HL-60 (cell line): ENCODE measurements at regions not wholly inside any gene's neighbourhood (a gene's known extent, or its start where the extent isn't known, plus 50 kb on each side); places are given as distances from the start of the nearest gene placed in this dataset.
"Not testable (repeated sequence)": the region's sequence is repeated elsewhere in the genome, so short reads cannot be mapped to it uniquely, and the experiment has no call there.

ENCODE experiments used
- DNase-seq, 2 experiments: peaks; one replicate each; pipeline ENCODE4 v3.0.0-alpha.2; 2010 to 2020; ENCODE audit warnings: low read depth in 1 of 2, low spot score in 1 of 2
- H3K27ac ChIP-seq: fragments of 250-450 bp; sonication (Bioruptor Pico); replicated peaks from 2 replicates; pipeline ENCODE4 v1.5.1; 2020; ENCODE audit warnings: mild to moderate bottlenecking, moderate library complexity
- H3K27me3 ChIP-seq: fragments of 250-450 bp; sonication (Bioruptor Pico); 2 replicates; pipeline ENCODE4 v1.5.1; 2021; ENCODE audit warnings: mild to moderate bottlenecking, moderate library complexity; ENCODE audit not compliant: insufficient read depth, poor library complexity, severe bottlenecking
- H3K4me3 ChIP-seq: replicated peaks from 2 replicates; pipeline ENCODE4 v1.5.1; 2011; ENCODE audit warnings: mild to moderate bottlenecking, control low read depth, low read length; ENCODE audit not compliant: insufficient read depth
- GABPA ChIP-seq: IDR thresholded peaks from 2 replicates; pipeline ENCODE4 v1.6.1; 2012; ENCODE audit warnings: low read depth
- POLR2AphosphoS5 ChIP-seq: IDR thresholded peaks from 2 replicates; pipeline ENCODE4 v1.6.1; 2012; ENCODE audit warnings: low read depth
- SPI1 ChIP-seq: IDR thresholded peaks from 2 replicates; pipeline ENCODE4 v1.6.1; 2012; ENCODE audit warnings: low read depth, mild to moderate bottlenecking, borderline replicate concordance
- TF ChIP-seq, protein P1 (sequence below): IDR thresholded peaks from 2 replicates; pipeline ENCODE4 v1.6.1; 2012; ENCODE audit warnings: low read depth; ENCODE audit not compliant: insufficient replicate concordance
- TF ChIP-seq, protein P2 (sequence below): IDR thresholded peaks from one replicate; pipeline ENCODE4 v1.5.1; 2011; ENCODE audit warnings: low read length, control low read depth, inconsistent platforms; ENCODE audit not compliant: insufficient read depth

DNA sequence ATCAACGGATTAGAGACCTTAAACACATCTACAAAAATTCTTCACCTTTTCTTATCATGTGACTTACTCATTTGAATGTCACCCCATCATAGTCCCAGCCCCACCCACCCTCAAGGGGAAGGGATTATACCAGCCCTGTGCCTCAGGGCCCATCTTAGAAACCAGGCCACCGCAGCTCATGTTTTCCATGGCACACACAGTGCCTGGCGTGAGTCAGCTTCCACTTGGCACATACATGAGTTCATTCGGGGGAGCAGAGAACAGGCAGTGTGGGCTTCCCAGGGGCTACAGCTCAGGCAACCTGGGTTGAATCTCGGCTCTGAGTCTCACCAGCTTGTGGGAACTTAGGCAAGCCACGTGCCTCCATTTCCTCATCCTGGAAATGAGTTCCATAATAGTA lies 310.6 kb downstream of the NPHP4 start:
- no peak for DNase-seq
- TF ChIP-seq, protein P1, sequence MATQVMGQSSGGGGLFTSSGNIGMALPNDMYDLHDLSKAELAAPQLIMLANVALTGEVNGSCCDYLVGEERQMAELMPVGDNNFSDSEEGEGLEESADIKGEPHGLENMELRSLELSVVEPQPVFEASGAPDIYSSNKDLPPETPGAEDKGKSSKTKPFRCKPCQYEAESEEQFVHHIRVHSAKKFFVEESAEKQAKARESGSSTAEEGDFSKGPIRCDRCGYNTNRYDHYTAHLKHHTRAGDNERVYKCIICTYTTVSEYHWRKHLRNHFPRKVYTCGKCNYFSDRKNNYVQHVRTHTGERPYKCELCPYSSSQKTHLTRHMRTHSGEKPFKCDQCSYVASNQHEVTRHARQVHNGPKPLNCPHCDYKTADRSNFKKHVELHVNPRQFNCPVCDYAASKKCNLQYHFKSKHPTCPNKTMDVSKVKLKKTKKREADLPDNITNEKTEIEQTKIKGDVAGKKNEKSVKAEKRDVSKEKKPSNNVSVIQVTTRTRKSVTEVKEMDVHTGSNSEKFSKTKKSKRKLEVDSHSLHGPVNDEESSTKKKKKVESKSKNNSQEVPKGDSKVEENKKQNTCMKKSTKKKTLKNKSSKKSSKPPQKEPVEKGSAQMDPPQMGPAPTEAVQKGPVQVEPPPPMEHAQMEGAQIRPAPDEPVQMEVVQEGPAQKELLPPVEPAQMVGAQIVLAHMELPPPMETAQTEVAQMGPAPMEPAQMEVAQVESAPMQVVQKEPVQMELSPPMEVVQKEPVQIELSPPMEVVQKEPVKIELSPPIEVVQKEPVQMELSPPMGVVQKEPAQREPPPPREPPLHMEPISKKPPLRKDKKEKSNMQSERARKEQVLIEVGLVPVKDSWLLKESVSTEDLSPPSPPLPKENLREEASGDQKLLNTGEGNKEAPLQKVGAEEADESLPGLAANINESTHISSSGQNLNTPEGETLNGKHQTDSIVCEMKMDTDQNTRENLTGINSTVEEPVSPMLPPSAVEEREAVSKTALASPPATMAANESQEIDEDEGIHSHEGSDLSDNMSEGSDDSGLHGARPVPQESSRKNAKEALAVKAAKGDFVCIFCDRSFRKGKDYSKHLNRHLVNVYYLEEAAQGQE: no peak
- TF ChIP-seq, protein P2, sequence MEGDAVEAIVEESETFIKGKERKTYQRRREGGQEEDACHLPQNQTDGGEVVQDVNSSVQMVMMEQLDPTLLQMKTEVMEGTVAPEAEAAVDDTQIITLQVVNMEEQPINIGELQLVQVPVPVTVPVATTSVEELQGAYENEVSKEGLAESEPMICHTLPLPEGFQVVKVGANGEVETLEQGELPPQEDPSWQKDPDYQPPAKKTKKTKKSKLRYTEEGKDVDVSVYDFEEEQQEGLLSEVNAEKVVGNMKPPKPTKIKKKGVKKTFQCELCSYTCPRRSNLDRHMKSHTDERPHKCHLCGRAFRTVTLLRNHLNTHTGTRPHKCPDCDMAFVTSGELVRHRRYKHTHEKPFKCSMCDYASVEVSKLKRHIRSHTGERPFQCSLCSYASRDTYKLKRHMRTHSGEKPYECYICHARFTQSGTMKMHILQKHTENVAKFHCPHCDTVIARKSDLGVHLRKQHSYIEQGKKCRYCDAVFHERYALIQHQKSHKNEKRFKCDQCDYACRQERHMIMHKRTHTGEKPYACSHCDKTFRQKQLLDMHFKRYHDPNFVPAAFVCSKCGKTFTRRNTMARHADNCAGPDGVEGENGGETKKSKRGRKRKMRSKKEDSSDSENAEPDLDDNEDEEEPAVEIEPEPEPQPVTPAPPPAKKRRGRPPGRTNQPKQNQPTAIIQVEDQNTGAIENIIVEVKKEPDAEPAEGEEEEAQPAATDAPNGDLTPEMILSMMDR: no peak
- TF ChIP-seq GABPA (no peak), SPI1 (no peak)

DNA sequence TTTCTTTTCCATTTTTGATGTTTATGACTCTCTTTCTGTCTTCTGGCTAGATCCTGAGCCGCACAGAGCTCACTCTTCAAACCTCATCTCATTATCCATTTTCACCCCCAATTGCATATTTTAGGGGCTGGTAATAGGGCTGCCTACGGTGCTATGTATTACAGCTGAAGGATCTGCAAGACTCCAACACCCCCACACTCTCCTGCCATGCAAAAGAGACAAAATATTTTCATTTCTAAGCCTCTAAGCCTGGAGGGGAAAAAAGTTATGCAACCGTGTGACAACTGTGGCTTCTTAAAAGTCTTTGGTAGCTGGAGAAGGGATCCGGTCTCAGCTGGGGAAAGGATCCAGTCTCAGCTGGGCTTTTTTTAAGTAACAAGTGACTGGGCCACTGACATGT lies 311.6 kb downstream of the NPHP4 start:
- TF ChIP-seq, protein P1: no peak
- TF ChIP-seq POLR2AphosphoS5 (no peak), GABPA (no peak), SPI1 (no peak)
- TF ChIP-seq, protein P2: no peak
- H3K4me3 ChIP-seq: no peak overlapping the region
- H3K27ac ChIP-seq: no peak overlapping the region
- no peaks in the 10 kb centered on the region for H3K27me3 ChIP-seq
- DNase-seq: no peak

More for the DNA sequence above, 310.6 kb downstream of the NPHP4 start:
- Histone ChIP-seq H3K4me3 (no peak overlapping the region), H3K27me3 (no peaks in the 10 kb centered on the region), H3K27ac (no peak overlapping the region)

DNA sequence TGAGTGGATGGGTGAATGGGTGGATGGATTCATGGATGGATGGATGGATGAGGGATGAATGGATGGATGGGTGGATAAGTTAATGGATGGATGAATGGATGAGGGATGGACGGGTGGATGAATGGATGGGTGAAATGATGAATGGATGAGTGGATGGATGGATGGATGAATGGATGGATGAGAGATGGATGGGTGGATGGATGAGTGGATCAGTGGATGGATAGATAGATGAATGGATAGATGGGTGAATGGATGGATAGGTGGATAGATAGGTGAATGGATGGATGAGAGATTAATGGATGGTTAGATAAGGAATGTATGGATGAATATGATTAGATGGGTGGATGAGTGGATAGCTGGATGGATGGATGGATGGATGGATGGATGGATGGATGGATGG lies 313.5 kb downstream of the NPHP4 start:
- Histone ChIP-seq H3K27me3 (no peaks in the 10 kb centered on the region), H3K27ac (no peak overlapping the region), H3K4me3 (no peak overlapping the region)
- DNase-seq: no peak
- no peak for TF ChIP-seq POLR2AphosphoS5

- not testable (repeated sequence) for H3K27me3 ChIP-seq, H3K27ac ChIP-seq, H3K4me3 ChIP-seq, DNase-seq
Observed at GRCh38 chr1:5672355-5672754, 319.9 kb downstream of the NPHP4 start.

DNA sequence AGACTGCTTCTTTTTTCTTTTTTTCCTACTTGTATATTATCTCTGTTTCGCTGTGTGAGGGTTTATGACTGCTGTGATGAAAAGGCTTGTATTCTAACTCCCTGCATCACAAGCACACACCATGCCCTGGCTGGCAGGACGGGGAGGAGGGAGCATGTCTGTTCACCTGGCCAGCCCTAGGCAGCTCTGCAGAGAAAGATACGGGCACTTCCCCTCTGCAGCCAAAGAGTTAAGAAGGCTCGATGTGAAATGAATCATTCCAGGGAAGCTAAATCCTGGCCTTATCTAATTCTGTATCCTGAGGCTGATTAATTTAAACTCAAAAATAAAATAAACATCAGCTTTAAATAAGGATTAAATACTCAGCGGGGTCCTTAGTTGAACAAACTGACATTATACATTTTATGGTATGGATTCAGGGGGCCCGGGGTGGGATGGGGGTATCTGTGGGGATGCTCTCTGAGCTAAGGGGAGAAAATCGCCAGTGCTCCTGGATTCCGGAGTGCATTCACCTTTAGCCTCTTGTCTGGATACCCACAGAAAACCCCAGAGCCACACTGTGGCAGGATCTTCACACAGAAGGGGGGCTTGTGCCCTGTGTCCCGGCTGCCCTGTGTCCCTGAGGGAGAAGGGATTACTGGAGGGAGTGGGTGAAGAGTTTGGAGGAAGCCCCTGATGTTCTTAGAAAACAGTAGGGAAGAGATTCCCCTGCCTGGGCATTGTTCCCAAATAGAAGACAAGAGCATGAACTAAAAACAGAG lies 321.5 kb downstream of the NPHP4 start:
- TF ChIP-seq, protein P2: no peak
- TF ChIP-seq POLR2AphosphoS5: no peak
- TF ChIP-seq SPI1: no peak
- Histone ChIP-seq H3K27me3 (no peaks in the 10 kb centered on the region), H3K4me3 (no peak overlapping the region), H3K27ac (no peak overlapping the region)
- no peak for DNase-seq
